K562 (cell line): ENCODE measurements at regions not wholly inside any gene's neighbourhood (a gene's known extent, or its start where the extent isn't known, plus 50 kb on each side); places are given as distances from the start of the nearest gene placed in this dataset.
A peak's percentile ranks its signal among the peaks of the same experiment; 100 is the strongest.

ENCODE experiments used
- ATAC-seq: fragments of 200-7000 bp; cut with Tn5 transposase; 3 replicates; pipeline ENCODE4 v1.9.1; 2020; ENCODE audit warnings: moderate library complexity
- BruUV-seq: library from RNA; stranded (reverse); fragments of 400-500 nt; replicated peaks from 2 replicates; lab custom pipeline; 2021; lab: Mats Ljungman, UMichigan
- CTCF ChIA-PET: fragments of 300-600 bp; formaldehyde crosslinking; extraction: SDS; loops from one replicate; lab custom pipeline; 2021; ENCODE audit warnings: low intra/inter-chr PET ratio; lab: Yijun Ruan, JAX
- POLR2A ChIA-PET: fragments of 300-600, 350-650 bp; sonication (Branson Sonifier 250); formaldehyde crosslinking; extraction: SDS; loops from one replicate; lab custom pipeline; 2021; ENCODE audit warnings: antibody characterized with exemption, inconsistent platforms; lab: Yijun Ruan, JAX
- DNase-seq, 4 experiments: peaks; one replicate each; pipeline versions ENCODE4 v3.0.0 to v3.0.0-alpha.2; 2011 to 2018; ENCODE audit warnings: low spot score in 3 of 4, mixed read lengths in 3 of 4; ENCODE audit errors: extremely low read depth in 1 of 4
- FAIRE-seq: peaks from 2 replicates; lab custom pipeline; 2011; peaks lifted over from hg19 to GRCh38; lab: Jason Lieb, UNC
- H2AFZ ChIP-seq: 2 replicates; pipeline ENCODE4 v1.6.0; 2011; ENCODE audit warnings: low read depth, low read length, control low read depth, inconsistent platforms
- H3K27ac ChIP-seq: fragments of 200-600 bp; 3 replicates; pipeline ENCODE4 v1.8.0; 2011; ENCODE audit warnings: low read depth, mild to moderate bottlenecking, control low read depth, inconsistent platforms, low read length, moderate library complexity, mixed read lengths; ENCODE audit errors: extremely low read depth
- H3K27me3 ChIP-seq, 2 experiments: fragments of 300-600 bp in 1 of 2; 2 replicates in 1 of 2; 3 replicates in 1 of 2; pipeline versions ENCODE4 v1.6.0 to v1.8.0; 2011; ENCODE audit warnings: inconsistent platforms in 2 of 2, low read length in 2 of 2, mild to moderate bottlenecking in 1 of 2, mixed read lengths in 1 of 2, moderate library complexity in 1 of 2; ENCODE audit not compliant: control insufficient read depth in 2 of 2, insufficient read depth in 2 of 2
- H3K36me3 ChIP-seq: fragments of 300-600 bp; 3 replicates; pipeline ENCODE4 v1.8.0; 2011; ENCODE audit warnings: mild to moderate bottlenecking, low read length, inconsistent platforms; ENCODE audit not compliant: control insufficient read depth, insufficient read depth
- H3K4me1 ChIP-seq, 2 experiments: fragments of 200-600 bp in 1 of 2; replicated peaks in 1 of 2; 2 replicates in 1 of 2; 3 replicates in 1 of 2; pipeline versions ENCODE4 v1.5.1 to v1.8.0; 2011; ENCODE audit warnings: inconsistent platforms in 2 of 2, low read length in 2 of 2, mild to moderate bottlenecking in 1 of 2, mixed read lengths in 1 of 2, moderate library complexity in 1 of 2; ENCODE audit not compliant: control insufficient read depth in 2 of 2, insufficient read depth in 2 of 2
- H3K4me2 ChIP-seq: 2 replicates; pipeline ENCODE4 v1.6.1; 2011; ENCODE audit warnings: low read length, control low read depth, inconsistent platforms, mixed read lengths; ENCODE audit not compliant: insufficient read depth
- H3K4me3 ChIP-seq: fragments of 200-600 bp; sonication (generic), shearing (Covaris generic); 2 replicates; pipeline ENCODE4 v1.5.1; 2016; ENCODE audit warnings: control low read depth, inconsistent platforms
- H3K79me2 ChIP-seq: fragments of 200-600 bp; 3 replicates; pipeline ENCODE4 v1.8.0; 2011; ENCODE audit warnings: low read length, inconsistent platforms; ENCODE audit not compliant: control insufficient read depth, insufficient read depth
- H3K9ac ChIP-seq, 2 experiments: 2 replicates each; pipeline versions ENCODE4 v1.6.0 to v1.6.1; 2011; ENCODE audit warnings: low read depth in 2 of 2, low read length in 2 of 2, control low read depth in 1 of 2, inconsistent platforms in 1 of 2, mild to moderate bottlenecking in 1 of 2, mixed read lengths in 1 of 2; ENCODE audit not compliant: insufficient read depth in 1 of 2
- H3K9me1 ChIP-seq: one replicate; pipeline ENCODE4 v1.6.0; 2011; ENCODE audit warnings: inconsistent platforms, mild to moderate bottlenecking, low read length, moderate library complexity; ENCODE audit not compliant: control insufficient read depth, insufficient read depth
- H3K9me3 ChIP-seq: replicated peaks from 2 replicates; pipeline ENCODE4 v1.5.1; 2011; ENCODE audit warnings: low read depth, low read length, inconsistent platforms; ENCODE audit not compliant: control insufficient read depth, insufficient read depth
- H4K20me1 ChIP-seq: replicated peaks from 2 replicates; pipeline ENCODE4 v1.6.1; 2011; ENCODE audit warnings: low read length, inconsistent platforms, mixed read lengths; ENCODE audit not compliant: control insufficient read depth, insufficient read depth
- CEBPB ChIP-seq: fragments of 450-650 bp; IDR thresholded peaks from 2 replicates; pipeline ENCODE4 v1.6.1; 2016; ENCODE audit warnings: missing genetic modification characterization, missing compliant biosample characterization
- CEBPG ChIP-seq, 3 experiments: fragments of 200-800 bp in 1 of 3; sonication (Bioruptor generic) in 1 of 3; sonication (generic) in 1 of 3; formaldehyde crosslinking in 1 of 3; IDR thresholded peaks in 2 of 3; conservative IDR thresholded peaks in 1 of 3; 2 replicates each; pipeline versions ENCODE4 v1.6.1 to v1.8.0; 2016 to 2022; ENCODE audit warnings: missing compliant biosample characterization in 2 of 3, missing genetic modification characterization in 2 of 3, mild to moderate bottlenecking in 1 of 3, missing genetic modification reagents in 1 of 3
- CTCF ChIP-seq, 3 experiments: IDR thresholded peaks in 2 of 3; conservative IDR thresholded peaks in 1 of 3; 2 replicates each; pipeline ENCODE4 v1.5.1; 2011 to 2012; ENCODE audit warnings: low read length in 3 of 3, mild to moderate bottlenecking in 3 of 3, control low read depth in 2 of 3, improper control_type of control experiment in 1 of 3, inconsistent platforms in 1 of 3, low read depth in 1 of 3, mixed read lengths in 1 of 3, moderate library complexity in 1 of 3; ENCODE audit not compliant: insufficient read depth in 2 of 3
- ETV6 ChIP-seq, 3 experiments: fragments of 150-350 bp in 1 of 3; sonication (generic) in 1 of 3; formaldehyde crosslinking in 1 of 3; IDR thresholded peaks; 2 replicates each; pipeline versions ENCODE4 v1.6.1 to v1.8.0; 2014 to 2022; ENCODE audit warnings: borderline replicate concordance in 2 of 3, low read depth in 2 of 3, antibody characterized with exemption in 1 of 3, low read length in 1 of 3, mild to moderate bottlenecking in 1 of 3, missing genetic modification reagents in 1 of 3
- WGBS: fragments of 100-300 bp; shearing (Covaris generic); methylation state at CpG from one replicate; pipeline ENCODE4 v1.1.6; 2016; ENCODE audit warnings: low coverage, mixed read lengths; ENCODE audit not compliant: insufficient coverage; ENCODE audit errors: missing lambda C conversion rate; 5-methylcytosine and 5-hydroxymethylcytosine counted together
- in situ Hi-C: fragments of 300-500 bp; cut with MboI; formaldehyde crosslinking; loops from 4 replicates; pipeline ENCODE4 v1.15.0; 2018; ENCODE audit warnings: inconsistent platforms, mixed read lengths
- intact Hi-C: fragments of 100-400 bp; cut with micrococcal nuclease; formaldehyde crosslinking; loops from 2 replicates; pipeline ENCODE4 v1.14.2; 2022

GRCh38 chr6:14283600-14284235, 166.1 kb downstream of the CD83 start:
- POLR2A ChIA-PET = no interaction called here

More at GRCh38 chr6:14283600-14284235, 166.1 kb downstream of the CD83 start:
- no TSS peak for BruUV-seq
- no peaks in the 10 kb centered on the region for H3K79me2 ChIP-seq
- no peaks in the 10 kb centered on the region for H4K20me1 ChIP-seq
- CTCF ChIA-PET = no interaction called here
- no peaks in the 10 kb centered on the region for H3K36me3 ChIP-seq
- no peaks in the 10 kb centered on the region for H3K9me1 ChIP-seq
- H2AFZ ChIP-seq = no peak overlapping the region
- H3K4me1 ChIP-seq = peaks cover 0 to 4% of the 10 kb centered on the region in 2 experiments; a peak in 1 of 5 replicates
- no peak overlapping the region for H3K27ac ChIP-seq
- no peak for TF ChIP-seq ETV6 (IDR thresholded peaks at IDR 0.05; ENCODE audit: borderline replicate concordance in 1 of 2, low read depth in 2 of 2, low read length in 1 of 2)
- TF ChIP-seq ETV6 (CRISPR knock-in tag; IDR thresholded peaks at IDR 0.05; ENCODE audit: borderline replicate concordance) = no peak
- TF ChIP-seq CTCF (IDR thresholded peaks at IDR 0.05 in 2 of 3, conservative IDR thresholded peaks at IDR 0.05 in 1 of 3; ENCODE audit: insufficient read depth in 2 of 3, low read depth in 1 of 3, low read length in 3 of 3) = peak in 1 of 3 experiments; percentile 14; a peak in 1 of 6 replicates
- TF ChIP-seq CEBPG (CRISPR knock-in tag; IDR thresholded peaks at IDR 0.05) = no peak
- TF ChIP-seq CEBPG (tag; conservative IDR thresholded peaks at IDR 0.05 in 1 of 2, IDR thresholded peaks at IDR 0.05 in 1 of 2) = peak; percentile 48 to 63; a peak in 3 of 4 replicates
- peak; percentile 81 for TF ChIP-seq CEBPB (tag)
- TF ChIP-seq, all 486 proteins: peak for 3
- Histone ChIP-seq H3K27me3 (peaks cover 13 to 38% of the 10 kb centered on the region in 2 experiments; a peak in 4 of 5 replicates), H3K9me3 (no peaks in the 10 kb centered on the region), H3K4me2 (no peak overlapping the region), H3K9ac (no peak overlapping the region), H3K4me3 (no peak overlapping the region)
- FAIRE-seq (no peak), ATAC-seq (no peak), DNase-seq (no peak)
- 42% methylated on average over 12 of the region's 12 CpGs for WGBS
- in situ Hi-C loops = no loop called here
- intact Hi-C loops = loop anchor here (5.0 kb wide), 1 partner anchor 71 kb away; no protein-coding TSS in a partner anchor
